ENCODE measurements at regions not wholly inside any gene's neighbourhood (a gene's known extent, or its start where the extent isn't known, plus 50 kb on each side); places are given as distances from the start of the nearest gene placed in this dataset.
"Not testable (repeated sequence)": the region's sequence is repeated elsewhere in the genome, so short reads cannot be mapped to it uniquely, and the experiment has no call there.

DNA sequence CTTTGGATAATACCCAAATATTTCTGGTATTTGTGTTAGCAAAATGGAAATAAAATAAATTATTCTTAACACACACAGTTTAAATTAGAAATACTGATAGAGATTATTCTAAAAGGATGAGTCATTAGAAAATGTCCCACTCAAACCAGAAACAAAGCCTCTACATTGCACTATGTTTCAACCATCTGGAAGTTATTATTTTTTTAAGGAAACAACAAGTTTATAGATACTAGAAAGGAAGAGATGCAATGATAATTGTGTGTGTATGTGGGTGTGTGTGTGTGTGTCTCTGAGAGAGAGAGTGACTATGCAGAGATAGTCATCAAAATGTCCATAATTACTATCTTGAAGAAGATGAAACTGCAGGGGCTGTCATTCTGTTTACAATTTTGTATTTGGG, 1340.5 kb downstream of the ROBO1 start:
- no peak for DNase-seq

DNA sequence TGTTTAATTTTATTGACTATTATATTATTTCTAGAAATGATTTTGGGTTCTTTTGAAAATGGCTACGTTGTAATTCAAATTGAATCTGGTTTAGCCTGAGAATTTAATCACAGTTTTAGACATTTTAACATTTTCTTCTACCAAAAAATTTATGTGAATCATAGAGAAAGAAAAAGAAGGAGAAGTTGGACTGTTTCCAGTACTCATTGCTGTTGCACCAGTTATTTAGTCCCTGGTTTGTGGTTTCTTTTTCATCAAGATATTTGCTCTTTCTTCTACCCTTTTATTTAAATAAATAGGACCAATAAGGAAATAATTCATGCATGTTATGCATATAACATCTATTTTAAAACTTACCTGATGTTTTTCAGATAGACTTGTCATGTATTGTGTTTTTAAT, 1337.1 kb downstream of the ROBO1 start:
- no peak for DNase-seq

DNA sequence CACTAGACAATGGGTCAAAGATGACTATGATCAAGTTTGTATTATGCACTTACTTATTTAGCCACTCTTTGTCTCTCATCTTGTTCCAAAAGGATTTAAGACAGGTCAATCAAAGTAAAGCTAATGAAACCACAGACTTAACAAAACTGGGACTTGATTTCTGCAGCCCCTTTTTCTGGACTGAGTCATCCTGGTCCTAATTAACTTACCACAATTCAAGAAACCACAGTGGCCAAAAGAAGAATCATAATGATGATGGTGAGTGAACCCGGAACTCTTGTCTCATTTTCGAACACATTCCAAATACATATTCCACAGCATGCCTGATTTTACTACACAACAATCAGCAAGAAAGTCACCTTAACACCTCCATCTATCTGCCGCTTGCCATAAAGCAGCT, 1333.0 kb downstream of the ROBO1 start:
- DNase-seq = no peak

DNA sequence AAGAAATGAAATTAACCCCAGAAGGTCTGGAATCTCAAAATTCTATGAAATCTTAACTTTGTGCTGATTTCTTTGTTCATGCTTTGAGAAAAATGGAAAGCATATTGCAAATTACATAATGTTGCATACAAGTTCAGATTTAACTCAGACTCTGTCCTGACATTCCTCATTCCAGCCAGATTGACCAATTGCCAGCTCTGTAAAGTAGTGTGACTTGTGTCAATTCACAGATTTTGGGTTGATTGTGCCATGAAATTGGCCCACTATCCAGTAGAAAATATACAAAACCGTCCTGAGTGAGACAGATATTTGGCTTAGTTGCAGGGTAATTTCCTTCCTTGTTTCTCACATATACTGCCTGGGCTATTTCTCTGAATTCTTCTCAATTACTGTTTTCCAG, 1312.6 kb downstream of the ROBO1 start:
- DNase-seq = peak; percentile 10

DNA sequence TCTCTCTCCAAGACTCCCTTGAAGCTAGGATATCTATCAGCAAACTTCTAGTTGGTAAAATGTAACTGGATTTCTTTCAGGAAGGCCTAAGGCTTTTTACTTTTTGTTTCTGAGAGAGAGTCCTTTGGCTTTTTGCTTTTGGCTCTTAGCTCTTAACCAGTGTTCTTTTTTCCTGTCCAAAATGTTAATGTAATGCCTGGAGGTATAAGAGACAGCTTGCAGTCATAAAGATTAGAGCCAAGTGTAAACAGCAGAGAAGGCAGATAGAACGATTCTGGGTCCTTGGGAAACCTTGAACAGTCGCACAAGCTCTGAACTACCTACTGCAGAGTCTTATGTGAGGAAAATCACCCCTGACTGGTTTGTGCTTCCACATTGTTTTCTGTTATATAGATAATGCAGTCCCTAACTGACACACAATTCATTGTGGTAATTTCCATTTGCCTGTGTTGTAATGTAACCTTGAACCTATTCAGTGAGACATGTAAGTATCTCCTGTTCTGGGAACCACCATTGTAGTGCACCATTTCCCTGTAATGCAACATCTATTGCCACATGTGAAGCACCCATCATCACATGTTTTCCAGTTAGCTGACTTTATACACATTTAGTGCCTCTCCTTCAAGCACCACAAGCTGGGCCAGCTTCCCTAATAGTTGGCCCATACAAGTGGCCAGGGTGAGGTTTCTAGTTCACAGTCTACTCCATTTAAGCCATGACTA, 1311.9 kb downstream of the ROBO1 start:
- peak; percentile 10 for DNase-seq

DNA sequence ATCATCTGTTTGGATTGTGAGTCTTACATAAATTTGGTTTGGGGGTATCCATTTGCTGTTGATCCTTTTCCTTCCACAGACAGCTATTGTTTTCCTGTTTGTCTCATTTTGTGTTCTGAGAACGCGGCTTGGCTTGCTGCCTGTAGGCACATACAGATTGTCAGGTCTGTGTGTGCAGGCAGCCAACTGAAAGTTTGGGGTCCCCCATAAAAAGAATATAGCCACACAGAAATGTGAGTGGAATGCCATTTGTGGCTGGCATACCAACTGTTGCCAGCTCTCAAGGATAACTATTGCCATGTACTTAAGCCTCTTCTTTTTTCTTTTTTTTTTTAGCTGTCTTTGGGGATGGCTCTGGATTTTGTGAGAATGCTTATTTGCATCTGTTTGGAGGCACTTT, 1308.0 kb downstream of the ROBO1 start:
- DNase-seq = no peak

DNA sequence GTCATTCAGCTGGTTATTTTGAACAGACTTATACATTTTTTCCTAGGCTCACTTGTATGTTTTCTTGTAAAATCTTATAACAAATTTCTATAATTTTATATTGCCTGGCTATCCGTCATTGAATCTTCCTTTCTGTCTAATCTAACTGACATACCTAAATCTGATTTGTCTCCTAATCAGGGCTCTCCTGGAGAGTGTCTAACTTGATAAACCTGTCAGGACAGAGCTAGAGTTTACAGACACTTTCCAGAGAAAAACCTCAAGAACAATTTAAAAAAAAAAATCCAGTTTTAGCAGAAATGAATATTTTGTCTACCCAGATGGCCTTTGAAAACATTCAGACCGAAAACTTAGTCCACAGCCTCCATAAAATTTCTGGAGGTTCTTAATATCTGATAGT, 1305.8 kb downstream of the ROBO1 start:
- DNase-seq = no peak

DNA sequence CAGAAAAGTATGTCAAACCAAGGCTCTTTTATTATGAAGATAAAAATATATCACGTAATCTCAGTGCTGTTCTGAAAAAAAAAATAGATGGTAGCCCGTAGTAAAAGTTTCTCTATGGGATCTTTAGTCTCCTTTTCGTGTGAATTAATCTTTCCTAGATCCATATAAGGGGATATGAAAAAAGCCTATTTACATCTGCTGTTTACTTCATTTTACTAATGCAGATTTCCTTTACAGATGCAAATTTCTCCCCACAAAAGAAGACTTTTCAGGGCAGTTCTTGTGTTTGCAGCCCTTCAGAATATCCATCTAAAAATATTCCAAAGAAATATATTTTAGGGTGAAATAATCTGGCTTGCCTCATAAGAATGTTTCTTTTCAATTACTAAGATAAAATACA, 1291.7 kb downstream of the ROBO1 start:
- no peak for DNase-seq

DNA sequence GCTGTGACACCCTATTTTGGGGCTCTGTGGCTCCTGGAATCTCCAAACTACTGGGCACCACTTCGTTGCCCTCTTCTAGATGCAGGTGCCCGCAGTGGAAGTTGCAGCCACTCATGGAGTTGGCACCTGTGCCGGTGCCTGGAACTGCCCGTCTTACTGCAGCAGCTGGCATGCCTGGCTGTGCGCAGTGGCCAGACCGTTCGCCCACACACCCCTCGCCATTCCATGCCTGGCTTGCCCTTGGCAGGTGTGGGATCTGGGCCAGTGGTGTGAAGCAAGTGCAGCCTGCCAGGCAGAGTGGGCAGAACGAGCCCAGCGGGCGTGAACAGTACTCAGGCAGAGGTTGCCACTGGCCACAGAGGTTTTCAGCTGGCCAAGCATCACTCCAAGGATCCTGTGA, 1286.7 kb downstream of the ROBO1 start:
- DNase-seq = no peak

DNA sequence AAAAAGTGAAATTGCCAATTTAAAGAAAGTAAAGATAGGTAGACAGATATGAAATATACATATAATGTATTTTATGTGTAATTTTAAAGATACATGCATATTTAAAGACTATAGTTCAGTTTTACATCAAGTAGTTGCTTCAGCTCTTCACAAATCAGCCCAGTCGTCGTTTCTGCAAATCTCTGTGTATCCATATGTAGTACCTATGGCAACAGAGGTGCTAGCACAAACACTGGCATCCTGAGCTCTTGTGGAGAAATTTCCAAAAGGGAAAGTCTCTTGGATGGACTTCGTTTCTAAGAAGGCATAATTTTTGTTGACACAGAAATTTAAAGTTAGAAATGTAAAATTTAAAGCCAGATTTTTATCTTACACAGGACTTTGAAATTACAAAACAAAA, 1284.7 kb downstream of the ROBO1 start:
- peak; percentile 14 for DNase-seq

DNA sequence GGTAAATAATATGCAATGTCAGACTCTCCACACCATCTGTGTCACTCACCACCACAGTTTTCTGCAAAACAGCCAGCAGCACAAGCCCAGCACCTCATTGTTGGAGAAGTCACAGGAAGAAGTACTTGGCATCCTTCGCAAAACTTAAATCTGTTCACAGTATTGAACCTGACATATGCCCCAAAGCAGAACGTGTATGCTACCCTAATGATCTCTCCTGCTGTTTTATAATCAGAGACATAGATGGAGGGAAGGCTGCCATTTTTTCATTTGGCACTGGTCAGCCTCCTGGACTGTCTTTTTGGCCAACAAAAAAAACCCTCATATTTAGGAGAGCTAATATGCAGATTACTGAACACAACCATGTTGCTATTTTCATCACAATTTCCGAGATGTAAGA, 1272.9 kb downstream of the ROBO1 start:
- peak; percentile 4 for DNase-seq

DNA sequence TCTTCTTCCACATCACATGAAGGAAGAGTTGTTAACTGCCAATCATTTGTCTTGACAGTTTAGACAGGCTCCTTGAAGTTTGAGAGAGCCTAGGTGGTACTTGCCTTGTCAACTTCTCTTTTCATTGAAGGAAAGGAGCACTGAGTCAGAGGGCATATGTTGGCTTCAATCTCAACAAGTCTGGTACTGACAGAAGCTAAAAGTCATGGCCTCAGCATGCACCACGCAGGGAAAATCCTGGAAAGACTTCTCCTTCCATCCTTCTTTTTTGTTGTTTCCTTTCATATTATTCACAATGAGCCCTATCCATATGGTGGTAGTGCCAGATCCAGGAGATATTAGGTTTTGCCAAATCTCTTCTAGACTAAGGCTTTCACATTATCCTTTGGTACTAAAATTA, 1272.5 kb downstream of the ROBO1 start:
- DNase-seq = no peak

DNA sequence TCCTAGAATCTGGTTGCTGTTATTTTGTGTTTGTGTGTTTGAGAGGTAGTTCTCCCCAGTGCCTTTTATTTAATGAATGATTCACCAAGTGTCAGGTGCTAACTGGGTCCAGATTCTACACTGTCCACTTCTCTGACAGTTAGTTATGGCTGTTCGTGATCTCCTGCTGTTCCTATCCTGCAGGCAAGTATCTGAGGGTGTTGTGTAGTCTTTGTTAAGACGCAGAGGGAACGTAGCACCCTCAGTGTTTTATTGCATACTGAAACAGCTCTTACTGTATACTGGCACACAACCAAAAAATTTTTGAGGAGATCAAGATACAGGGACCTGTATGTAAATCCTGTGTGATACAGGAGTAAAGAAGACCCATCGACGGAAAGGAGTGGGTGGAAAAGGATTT, 1271.3 kb downstream of the ROBO1 start:
- peak; percentile 5 for DNase-seq

DNA sequence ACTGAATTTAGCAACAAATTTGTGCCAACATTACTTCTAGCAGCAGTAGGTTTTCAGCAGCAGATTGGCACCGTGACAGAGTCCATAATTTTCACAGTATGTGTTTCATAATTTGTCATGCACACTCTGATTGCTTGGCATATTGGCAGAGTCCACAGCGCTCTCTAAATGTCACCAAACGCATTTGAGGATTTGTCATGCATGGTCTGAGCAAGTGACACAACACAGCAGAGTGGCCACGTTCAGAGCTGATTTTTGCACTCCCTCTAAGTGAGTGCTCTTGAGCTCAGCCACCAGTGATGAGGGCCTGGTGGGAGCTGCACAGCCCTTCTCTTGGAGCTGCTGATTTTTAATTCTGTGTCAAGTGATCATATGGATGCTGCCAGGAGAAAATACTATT, 1270.8 kb downstream of the ROBO1 start:
- DNase-seq = peak; percentile 89

DNA sequence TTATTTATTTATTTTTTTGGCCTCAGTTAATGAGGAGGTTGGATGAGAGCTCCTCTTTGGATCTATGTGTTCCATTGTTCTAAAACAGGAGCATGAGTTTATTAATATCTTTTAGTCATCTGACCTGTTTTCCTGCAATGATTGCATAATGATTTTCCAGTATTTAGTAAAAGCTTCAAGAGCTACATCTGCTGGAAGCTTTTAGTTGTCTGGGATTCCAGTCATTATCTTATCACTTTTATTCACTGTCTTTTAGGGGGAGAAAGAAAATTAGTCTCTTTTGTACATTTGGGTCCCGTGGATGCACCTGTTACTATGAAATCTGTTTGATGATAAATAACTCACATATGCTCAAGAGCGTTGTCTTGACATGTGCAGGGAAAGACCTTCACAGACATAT, 1270.0 kb downstream of the ROBO1 start:
- peak; percentile 54 for DNase-seq

DNA sequence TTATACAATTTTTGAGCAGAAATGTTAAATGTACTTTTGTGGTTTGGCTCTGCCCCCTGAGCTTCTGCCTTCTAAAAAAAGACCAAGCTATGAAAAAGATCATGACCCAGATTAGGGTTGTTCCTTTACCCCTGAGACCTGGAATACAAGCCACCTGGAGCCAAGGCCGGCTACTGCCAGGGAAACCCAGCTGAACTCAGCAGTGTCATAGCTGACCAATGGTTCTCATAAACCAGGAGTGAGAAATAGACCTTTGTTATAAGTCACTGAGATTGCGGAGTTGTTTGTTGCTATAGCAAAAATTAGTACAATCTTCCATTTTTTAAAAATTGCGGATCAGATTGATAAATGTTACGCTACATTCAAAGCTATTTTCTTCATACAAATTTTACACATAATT, 1261.7 kb downstream of the ROBO1 start:
- no peak for DNase-seq

DNA sequence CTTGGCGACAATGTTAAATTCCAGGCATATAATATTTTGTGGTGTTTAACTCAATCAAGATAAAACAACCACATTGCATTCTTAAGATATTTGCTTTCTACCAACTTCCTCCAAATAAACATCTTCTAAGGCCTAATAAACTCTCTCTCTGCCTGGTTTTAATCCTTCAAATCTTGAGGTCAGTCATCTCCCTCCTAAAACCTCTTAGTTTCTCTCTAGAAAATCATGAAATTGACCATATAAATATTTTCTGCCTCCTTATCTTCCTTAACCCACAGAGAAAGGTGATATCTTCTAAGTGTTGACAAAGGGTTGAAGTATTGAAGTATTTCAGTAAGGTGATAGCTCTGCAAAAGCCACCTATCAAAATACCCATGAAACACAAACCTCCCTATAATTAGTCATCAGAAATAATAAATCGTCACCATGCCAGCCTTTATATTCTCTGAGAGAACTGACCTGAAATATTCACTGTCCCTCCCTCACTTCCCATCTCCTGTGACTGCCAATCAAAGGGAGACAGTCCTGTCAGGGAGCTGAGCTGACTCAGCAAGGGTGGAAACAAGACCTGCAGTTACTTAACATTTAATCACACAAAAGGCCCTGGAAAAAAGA, 1261.1 kb downstream of the ROBO1 start:
- DNase-seq = no peak

DNA sequence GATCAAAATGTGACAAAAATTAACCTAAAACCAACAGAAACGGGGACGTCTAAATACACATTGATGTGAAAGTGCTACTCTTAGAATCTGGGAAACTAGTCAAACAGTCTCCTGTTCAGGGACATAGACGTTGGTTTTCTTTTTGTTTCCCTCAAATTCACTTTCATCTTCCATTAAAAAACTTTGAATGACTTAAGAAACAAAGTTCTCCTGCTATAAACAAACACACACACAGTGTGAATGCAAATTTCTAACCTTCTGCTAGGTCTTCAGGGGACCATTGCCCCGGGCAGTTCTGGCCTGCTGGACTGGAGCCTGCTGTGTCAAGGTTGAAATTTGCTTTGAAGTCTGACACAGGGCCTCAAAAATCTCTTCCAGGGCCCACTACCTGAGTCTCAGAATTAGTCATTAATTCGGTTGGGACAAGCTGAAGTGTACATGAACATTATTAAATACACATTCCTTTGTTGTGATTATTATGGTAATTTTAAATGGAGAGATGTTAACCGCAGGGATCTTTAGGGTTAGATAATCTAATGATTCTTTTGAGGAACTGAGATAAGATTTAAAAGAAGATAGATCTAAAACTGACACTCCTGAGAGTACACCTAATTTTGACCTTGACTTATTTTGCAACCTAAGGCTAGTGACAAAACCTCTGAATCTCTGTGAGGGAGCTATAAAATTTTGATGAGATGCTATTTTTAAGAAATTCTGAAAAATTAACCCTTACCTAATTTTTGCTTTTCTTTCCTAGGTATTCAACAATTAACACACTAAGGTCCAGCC, 1260.4 kb downstream of the ROBO1 start:
- no peak for DNase-seq

DNA sequence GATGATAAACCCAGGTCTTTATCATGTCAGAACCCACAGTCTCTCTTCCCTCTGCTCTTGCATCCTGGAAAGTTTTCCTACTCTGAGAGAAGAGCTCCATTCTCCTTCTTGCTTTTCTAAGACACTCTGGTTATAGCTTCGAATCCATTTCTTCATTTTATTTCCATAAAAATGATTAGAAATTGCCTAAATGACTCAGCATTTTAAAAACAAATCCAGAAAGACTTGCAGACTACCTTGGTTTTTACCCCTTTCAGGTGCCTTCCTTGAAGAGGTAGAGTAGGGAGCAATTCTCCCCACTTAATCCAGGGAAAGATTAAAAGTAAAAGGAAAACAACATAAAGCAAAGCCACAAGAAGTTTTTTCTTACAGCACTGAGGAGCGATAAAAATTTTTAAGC, 1256.0 kb downstream of the ROBO1 start:
- DNase-seq = no peak

DNA sequence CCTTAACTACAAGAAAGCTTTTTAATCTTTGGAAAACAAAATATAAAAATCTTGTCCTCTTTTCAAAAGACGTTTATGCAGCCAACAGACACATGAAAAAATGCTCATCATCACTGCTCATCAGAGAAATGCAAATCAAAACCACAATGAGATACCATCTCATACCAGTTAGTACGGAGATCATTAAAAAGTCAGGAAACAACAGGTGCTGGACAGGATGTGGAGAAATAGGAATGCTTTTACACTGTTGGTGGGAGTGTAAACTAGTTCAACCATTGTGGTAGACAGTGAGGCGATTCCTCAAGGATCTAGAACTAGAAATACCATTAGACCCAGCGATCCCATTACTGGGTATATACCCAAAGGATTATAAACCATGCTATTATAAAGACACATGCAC, 1255.0 kb downstream of the ROBO1 start:
- not testable (repeated sequence) for DNase-seq

DNA sequence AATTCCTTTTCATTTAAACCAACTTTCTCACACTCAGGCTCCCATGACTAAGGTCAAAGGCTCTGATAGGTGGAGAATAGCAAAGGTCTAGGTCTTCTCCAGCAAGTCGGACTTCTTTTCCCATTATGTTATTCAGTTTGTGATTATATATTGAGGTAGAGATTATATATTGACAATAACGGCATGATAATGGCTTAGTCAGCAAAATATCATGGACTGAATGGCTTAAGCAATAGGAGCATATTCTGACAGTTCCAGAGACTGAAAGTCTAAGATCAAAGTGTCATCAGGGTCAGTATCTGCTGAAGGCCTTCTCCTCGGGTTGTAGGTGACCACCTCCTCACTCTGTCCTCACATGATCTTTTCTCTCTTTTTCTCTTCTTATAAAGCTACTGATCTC, 1251.4 kb downstream of the ROBO1 start:
- DNase-seq = no peak

DNA sequence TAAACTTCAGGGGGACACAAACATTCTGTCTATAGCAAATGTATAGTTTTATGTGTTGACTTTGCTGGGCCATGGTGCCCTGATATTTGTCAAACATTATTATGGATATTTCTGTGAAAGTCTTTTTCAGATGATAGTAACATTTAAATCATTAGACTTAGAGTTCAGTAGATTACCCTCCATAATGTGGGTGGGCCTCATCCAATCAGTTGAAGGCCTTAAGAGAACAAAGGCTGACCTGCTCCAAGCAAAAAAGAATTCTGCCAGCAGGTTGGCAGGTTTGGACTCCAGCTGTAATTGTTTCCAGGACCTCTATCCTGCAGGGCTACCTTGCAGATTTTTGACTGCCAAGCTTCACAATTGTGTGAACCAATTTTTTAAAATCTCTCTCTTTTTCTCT, 1250.9 kb downstream of the ROBO1 start:
- DNase-seq = no peak

DNA sequence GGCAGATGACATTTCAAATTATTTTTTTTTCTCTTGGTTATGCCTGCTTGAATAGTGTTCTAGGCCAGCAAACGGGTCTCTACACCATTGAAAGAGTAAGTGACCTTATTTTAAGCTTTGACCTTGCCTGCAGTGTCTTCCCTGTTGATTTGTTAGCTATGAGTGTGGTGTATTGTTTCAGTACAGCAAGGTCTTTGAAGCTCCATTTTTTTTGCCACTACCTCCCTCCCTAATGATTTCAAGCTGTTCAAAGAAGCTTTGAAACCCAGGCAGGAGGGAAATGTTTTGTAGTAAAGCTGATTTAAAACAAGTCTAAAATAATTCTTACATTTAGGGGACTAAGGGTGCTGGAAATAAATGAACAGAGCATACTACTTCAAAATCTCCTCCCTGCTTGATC, 1249.8 kb downstream of the ROBO1 start:
- DNase-seq = peak; percentile 9

DNA sequence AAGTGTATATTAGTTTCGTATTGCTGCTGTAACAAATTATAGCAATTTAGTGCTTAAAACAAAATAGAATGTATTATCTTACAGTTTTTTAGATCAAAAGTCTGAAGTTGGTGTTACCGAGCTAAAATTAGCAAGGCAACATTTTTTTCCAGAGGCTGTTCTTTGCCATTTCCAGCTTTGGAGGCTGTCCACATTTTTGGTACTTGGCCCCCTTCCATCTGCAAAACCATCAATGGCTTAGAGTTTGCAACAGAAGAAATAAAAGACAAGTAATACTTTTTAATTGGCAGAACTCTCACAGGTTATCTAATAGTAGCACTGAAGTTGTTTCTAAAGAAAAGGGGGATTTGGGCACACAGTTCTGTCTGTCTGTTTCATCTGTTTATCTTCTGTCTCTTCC, 1248.5 kb downstream of the ROBO1 start:
- DNase-seq = peak; percentile 4

All from tongue (tissue), 1 donor.